Right lobe of liver (tissue), 6 donors: ENCODE measurements at regions not wholly inside any gene's neighbourhood (a gene's known extent, or its start where the extent isn't known, plus 50 kb on each side); places are given as distances from the start of the nearest gene placed in this dataset.

Experiments used
- ATAC-seq, 4 donors: fragments of 200-7000 bp; cut with Tn5 transposase; one replicate each; pipeline ENCODE4 v1.9.1; 2020; ENCODE audit warnings: mild to moderate bottlenecking in 4 of 4, moderate library complexity in 4 of 4
- DNase-seq, 3 donors: peaks; one replicate each; pipeline ENCODE4 v3.0.0-alpha.2; 2020
- H3K27ac ChIP-seq, 3 donors: fragments of 200-600 bp; one replicate each; pipeline ENCODE4 v1.8.0; 2022
- H3K27me3 ChIP-seq, 2 donors: fragments of 200-600 bp; one replicate each; pipeline ENCODE4 v1.8.0; 2022
- H3K36me3 ChIP-seq, 4 donors: fragments of 200-600 bp; sonication (generic) in 1 of 4; one replicate each; pipeline versions ENCODE4 v1.5.1 to v1.8.0; 2017 to 2022; ENCODE audit warnings: control low read depth in 1 of 4
- H3K4me1 ChIP-seq, 4 donors: fragments of 200-600 bp; sonication (generic) in 1 of 4; one replicate each; pipeline versions ENCODE4 v1.5.1 to v1.8.0; 2017 to 2022; ENCODE audit warnings: control low read depth in 1 of 4
- H3K4me3 ChIP-seq, 3 donors: fragments of 200-600 bp; one replicate each; pipeline ENCODE4 v1.8.0; 2022
- H3K9me3 ChIP-seq, 4 donors: fragments of 200-600 bp; sonication (generic) in 1 of 4; one replicate each; pipeline versions ENCODE4 v1.5.1 to v1.8.0; 2017 to 2022; ENCODE audit warnings: control low read depth in 1 of 4
- POLR2A ChIP-seq: fragments of 450-650 bp; IDR thresholded peaks from one replicate; pipeline ENCODE4 v1.6.1; 2017; ENCODE audit warnings: antibody characterized with exemption, mild to moderate bottlenecking
- WGBS: methylation state at CpG from one replicate; pipeline ENCODE4 v1.1.6; 2018; ENCODE audit warnings: low coverage, low lambda C conversion rate; ENCODE audit not compliant: insufficient coverage; ENCODE audit errors: missing lambda C conversion rate; 5-methylcytosine and 5-hydroxymethylcytosine counted together
- intact Hi-C, 2 donors: fragments of 100-400 bp; cut with DNase I; formaldehyde crosslinking; loops; one replicate each; pipeline versions ENCODE4 v1.11.2 to v1.14.1; 2022
- TF ChIP-seq, protein P1 (sequence below), 4 donors: fragments of 200-600 bp in 3 of 4; fragments of 450-650 bp in 1 of 4; IDR thresholded peaks; one replicate each; pipeline versions ENCODE4 v1.5.1 to v1.8.0; 2016 to 2022; ENCODE audit warnings: antibody characterized with exemption in 4 of 4, mild to moderate bottlenecking in 2 of 4
- donor health status: DM: no; HTN: yes; CAD: no.
- donor health status: DM: no; HTN: no; CAD: no.
- donor health status: DM: no; HTN: no; CAD: no.
- donor health status: DM: no; HTN: yes; CAD: no.
- donor health status: DM: no; HTN: yes; CAD: no.

DNA sequence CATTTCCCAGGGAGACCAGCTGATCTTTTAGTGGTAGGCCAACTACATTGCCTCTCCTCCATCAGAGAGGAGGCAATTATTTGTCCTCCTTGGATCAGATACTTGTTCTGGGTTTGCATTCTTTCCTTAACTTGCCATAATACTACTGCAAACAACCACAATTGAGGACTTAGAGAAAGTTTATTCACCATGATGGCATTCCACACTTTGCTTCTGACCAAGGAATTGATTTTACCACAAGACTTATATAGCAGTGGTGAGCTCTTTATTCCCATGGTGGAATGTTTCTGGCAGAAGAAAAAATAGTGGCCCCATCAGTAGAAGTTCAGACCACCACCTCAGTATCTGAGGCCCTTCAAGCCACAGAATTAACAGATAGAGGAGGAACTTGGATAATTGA is 123.9 kb upstream of the PPP3CA start:
- Histone ChIP-seq H3K4me3 (no peak overlapping the region), H3K4me1 (no peaks in the 10 kb centered on the region), H3K27ac (no peak overlapping the region), H3K36me3 (no peaks in the 10 kb centered on the region), H3K9me3 (no peaks in the 10 kb centered on the region), H3K27me3 (no peaks in the 10 kb centered on the region)
- TF ChIP-seq, protein P1, sequence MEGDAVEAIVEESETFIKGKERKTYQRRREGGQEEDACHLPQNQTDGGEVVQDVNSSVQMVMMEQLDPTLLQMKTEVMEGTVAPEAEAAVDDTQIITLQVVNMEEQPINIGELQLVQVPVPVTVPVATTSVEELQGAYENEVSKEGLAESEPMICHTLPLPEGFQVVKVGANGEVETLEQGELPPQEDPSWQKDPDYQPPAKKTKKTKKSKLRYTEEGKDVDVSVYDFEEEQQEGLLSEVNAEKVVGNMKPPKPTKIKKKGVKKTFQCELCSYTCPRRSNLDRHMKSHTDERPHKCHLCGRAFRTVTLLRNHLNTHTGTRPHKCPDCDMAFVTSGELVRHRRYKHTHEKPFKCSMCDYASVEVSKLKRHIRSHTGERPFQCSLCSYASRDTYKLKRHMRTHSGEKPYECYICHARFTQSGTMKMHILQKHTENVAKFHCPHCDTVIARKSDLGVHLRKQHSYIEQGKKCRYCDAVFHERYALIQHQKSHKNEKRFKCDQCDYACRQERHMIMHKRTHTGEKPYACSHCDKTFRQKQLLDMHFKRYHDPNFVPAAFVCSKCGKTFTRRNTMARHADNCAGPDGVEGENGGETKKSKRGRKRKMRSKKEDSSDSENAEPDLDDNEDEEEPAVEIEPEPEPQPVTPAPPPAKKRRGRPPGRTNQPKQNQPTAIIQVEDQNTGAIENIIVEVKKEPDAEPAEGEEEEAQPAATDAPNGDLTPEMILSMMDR (IDR thresholded peaks at IDR 0.05) = no peak
- no peak for TF ChIP-seq POLR2A
- DNase-seq = no peak
- no peak for ATAC-seq
- intact Hi-C loops = no loop called here

DNA sequence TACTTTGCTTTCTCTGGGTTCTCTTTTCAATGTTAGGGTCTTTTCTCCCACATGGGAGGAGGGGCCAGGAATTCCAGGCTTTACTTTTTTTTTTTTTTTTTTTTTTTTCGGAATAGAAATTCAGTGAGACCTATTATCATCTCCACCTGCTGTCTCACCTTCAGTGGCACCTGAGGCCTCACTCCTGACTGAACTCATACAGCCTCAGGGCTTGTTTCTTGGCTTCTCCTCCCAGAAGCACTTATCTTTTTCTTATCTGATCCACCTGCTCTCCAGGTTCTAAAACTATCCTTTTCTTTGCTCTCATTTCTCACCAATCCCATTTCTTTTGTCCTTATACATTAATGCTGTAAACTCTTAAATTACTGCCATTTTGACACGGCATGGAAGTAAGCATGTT is 117.3 kb upstream of the PPP3CA start:
- 33% methylated on average over 2 of the region's 2 CpGs for WGBS
- Histone ChIP-seq H3K27ac (no peak overlapping the region), H3K9me3 (no peaks in the 10 kb centered on the region), H3K4me1 (no peaks in the 10 kb centered on the region), H3K4me3 (no peak overlapping the region), H3K27me3 (no peaks in the 10 kb centered on the region), H3K36me3 (no peaks in the 10 kb centered on the region)
- TF ChIP-seq, protein P1 (IDR thresholded peaks at IDR 0.05) = no peak
- TF ChIP-seq POLR2A = no peak
- DNase-seq = no peak
- intact Hi-C loops = no loop called here
- no peak for ATAC-seq

DNA sequence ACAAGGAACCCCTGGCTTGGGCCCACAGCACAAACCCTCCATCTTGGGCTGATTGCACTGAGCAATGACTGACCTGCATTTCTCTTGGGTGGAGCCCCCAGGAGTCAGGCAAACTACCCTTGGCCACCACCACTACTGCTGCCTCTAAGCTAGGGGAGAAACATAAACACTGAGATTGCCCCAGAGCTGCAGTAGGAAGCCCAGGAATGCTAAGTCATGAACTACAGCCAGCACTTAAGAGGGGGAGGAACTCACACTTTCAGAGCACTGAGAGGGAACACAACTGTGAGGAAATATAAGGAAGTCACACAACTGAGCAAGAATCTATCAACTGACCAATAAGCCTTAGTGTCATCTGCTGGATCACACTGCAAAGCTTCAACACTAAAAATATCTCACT is 111.6 kb upstream of the PPP3CA start:
- ATAC-seq = peak in 2 of 4 donors; percentile 35 to 40
- no peak for DNase-seq
- intact Hi-C loops = no loop called here
- Histone ChIP-seq H3K4me3 (no peak overlapping the region), H3K27ac (no peak overlapping the region), H3K4me1 (no peaks in the 10 kb centered on the region), H3K27me3 (no peaks in the 10 kb centered on the region), H3K9me3 (no peaks in the 10 kb centered on the region), H3K36me3 (no peaks in the 10 kb centered on the region)
- TF ChIP-seq, protein P1 (IDR thresholded peaks at IDR 0.05) = no peak
- no peak for TF ChIP-seq POLR2A

DNA sequence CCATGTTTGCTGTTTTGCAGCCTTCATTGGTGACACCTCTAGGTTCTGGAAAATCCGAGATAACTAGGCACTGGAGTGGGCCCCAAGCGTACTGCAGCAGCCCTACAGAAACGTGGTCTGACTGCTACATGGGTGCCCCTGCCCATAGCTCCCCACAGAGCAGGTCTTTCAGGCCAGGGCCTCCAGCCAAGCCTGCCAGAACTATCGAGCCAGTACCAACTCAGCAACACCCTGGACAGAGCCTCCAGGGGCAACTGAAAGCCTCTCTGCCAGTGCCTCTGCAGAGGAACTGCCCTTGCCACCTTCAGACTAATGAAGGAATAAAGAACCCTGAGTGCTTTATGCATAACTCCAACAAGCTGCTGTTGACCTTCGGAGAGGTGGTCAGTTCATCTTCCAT is 111.1 kb upstream of the PPP3CA start:
- intact Hi-C loops = no loop called here
- Histone ChIP-seq H3K27me3 (no peaks in the 10 kb centered on the region), H3K27ac (no peak overlapping the region), H3K36me3 (no peaks in the 10 kb centered on the region), H3K4me3 (no peak overlapping the region), H3K9me3 (no peaks in the 10 kb centered on the region), H3K4me1 (no peaks in the 10 kb centered on the region)
- ATAC-seq (no peak), DNase-seq (no peak)
- TF ChIP-seq, protein P1 (IDR thresholded peaks at IDR 0.05) = no peak
- no peak for TF ChIP-seq POLR2A
- 0% methylated on average over 1 of the region's 5 CpGs for WGBS

DNA sequence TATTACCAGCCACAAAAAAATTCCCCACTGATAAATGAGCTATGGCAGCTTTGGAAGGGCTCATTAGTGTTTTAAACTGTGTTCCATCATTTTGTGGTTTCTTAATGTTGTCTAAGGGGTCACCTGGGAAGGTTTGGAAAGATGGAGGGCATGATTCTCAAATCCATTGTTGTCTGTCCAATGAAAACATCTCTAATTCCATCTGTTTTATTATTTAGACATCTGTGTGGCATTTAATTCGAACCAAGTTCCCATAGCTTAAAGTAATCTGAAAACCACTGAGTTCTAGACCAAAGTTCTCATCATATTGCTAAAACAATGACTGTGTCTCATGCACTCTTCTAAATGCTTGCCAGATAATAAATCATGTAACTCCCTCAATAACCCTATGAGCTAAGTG is 103.8 kb upstream of the PPP3CA start:
- Histone ChIP-seq H3K9me3 (no peaks in the 10 kb centered on the region), H3K4me3 (no peak overlapping the region), H3K36me3 (no peaks in the 10 kb centered on the region), H3K27me3 (no peaks in the 10 kb centered on the region), H3K27ac (no peak overlapping the region), H3K4me1 (no peaks in the 10 kb centered on the region)
- no peak for TF ChIP-seq POLR2A
- TF ChIP-seq, protein P1 (IDR thresholded peaks at IDR 0.05) = no peak
- no peak for ATAC-seq
- DNase-seq = no peak
- intact Hi-C loops = no loop called here
- 29% methylated on average over 1 of the region's 1 CpG for WGBS
